GM19351 (cell line): ENCODE measurements at regions not wholly inside any gene's neighbourhood (a gene's known extent, or its start where the extent isn't known, plus 50 kb on each side); places are given as distances from the start of the nearest gene placed in this dataset.

Experiments used
- ATAC-seq: cut with Tn5 transposase; IDR thresholded peaks from one replicate; pipeline ENCODE4 v1.9.1; 2021; ENCODE audit warnings: mild to moderate bottlenecking, moderate library complexity; ENCODE audit not compliant: unreplicated experiment

DNA sequence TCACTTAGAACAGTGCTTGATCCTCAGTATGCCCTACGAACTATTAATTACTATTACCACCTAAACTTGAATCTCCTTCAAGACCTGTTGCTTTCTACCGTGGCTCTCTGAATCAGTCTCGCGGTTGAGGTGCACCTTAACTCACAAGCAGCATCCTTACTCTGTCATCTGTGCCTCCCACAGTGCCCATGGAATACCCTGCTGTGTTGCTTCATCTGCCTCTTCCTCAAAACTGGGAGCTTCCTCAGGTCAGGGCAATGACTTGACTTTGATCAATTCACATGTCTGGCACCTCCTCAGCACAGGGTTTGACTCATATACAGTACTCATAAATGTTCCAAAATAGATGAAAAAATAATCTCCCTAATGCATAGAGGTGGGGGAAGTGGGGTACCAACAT, 305.9 kb downstream of the NUAK1 start:
- ATAC-seq: no peak

DNA sequence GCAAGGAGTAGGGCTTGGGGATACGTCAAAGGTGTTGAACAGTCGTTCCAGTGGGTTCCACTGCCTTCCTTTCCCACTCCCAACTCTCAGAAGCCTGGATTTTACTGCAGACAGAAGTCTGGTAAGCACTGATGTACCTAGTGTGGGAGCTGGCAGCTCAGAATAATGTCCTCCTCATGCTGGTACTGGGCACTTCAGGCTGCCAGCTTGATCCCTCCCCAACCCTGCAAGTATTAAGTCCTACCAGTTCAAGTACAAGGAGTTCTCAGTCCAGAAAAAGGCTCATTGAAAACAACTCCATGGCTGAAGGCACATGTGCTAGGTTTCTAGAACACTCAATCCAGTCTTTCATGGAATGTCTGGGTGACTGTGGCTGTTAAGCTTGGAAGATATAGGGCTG, 304.3 kb downstream of the NUAK1 start:
- no peak for ATAC-seq

DNA sequence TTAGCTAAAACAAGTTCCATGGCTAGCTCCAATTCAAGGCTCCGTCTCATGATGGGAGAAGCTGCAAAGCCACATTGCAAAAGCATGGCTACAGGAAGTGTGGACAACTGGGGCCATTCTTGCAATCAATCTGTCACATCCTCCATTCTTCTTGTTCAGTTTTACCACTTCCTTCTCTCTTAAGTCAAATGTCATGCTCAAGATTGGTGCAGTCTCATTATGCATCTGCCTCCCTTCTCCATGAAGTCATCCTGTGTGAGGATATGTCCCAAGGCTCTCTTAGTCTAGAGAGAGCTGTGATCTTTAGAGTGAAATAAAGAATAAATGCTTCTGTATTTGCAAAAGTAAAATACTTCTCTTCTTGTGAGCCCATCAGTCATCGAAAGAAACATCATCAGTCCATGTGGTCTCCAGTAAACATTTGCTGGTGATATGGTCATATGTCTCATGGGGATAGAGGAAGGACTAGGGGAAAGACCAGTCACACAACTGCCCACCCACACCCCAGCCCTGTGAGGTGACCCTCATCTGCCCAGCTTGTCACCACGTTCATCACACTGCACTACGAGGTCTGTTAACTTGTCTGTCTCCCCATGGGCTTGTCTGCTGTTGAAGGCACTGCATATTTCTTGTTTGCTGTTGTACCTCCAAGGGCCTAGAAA, 303.0 kb downstream of the NUAK1 start:
- no peak for ATAC-seq

DNA sequence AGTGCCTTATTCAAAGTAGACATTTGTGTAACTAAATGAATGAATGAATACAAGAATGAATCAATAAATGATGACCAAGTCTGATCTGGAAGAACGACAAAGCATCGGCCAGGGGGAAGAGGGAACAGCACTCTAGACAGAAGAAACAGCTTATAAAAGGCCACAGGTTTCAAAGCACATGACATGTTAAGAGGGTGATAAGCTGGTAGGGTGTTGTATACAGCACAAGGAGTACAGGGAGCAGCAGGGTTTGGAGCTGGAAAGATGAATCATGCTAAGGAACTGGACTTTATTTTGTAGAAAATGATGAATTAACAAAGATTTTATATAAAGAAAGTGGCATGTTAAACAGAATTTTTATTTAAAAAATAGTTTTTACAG, 302.5 kb downstream of the NUAK1 start:
- ATAC-seq: no peak

DNA sequence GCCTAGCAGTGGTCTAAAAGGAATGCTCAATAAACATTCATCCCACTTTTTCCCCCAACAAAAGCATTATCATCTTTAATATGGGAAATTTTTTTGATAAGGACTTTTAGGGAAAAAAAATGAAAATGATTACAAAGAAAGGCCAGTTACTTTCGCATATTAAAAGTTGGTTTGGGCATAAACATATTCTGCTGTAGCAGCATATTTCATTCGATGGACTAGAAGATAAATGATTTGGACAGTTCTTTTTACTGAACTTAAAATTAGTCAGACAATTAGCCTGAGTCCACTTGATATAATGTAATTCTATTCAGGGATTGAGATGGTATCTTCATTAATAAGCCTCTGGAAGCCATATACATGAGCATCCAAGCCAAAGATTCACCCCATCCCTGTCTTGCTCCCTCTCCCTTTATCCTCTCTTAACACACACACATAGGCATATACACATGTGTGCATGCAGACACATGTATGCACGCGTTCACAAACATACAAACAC, 299.1 kb downstream of the NUAK1 start:
- ATAC-seq: no peak

DNA sequence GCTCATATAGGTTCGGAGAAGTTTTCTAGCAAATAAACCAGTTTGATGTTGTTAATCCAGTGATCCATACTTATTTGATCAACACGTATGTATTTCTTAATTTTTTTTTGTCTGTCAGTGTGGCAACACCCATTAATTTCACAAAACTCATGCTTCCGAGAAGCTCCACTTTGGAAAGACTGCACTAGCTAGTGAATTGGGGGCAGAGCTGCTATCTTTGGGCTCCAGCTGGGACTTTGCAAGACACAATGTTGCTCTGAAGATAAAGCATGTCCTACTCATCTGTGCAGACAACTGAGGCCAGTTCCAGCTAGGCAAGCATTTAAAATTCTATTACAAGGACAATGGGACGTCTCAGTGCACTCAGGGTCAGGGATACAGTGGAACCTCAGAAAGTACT, 298.4 kb downstream of the NUAK1 start:
- no peak for ATAC-seq

DNA sequence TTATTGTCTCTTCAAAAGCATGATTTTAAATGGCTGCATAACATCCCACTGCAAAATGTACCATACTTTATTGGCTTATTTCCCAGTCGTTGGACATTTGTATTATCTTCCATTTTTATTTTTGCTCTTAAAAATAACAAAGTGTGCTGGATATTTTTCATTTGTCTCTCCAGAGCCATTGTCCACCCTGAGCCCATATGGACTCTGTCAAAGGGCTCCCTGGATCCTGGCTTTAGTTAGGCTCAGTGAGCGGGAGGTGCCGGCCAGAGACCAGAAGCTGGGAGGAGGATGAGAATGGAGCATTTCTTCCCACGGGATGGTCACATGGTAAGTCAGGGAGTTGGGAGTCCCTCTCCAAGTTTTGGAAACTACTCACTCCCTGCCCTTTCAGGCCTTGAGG, 296.9 kb downstream of the NUAK1 start:
- ATAC-seq: no peak

DNA sequence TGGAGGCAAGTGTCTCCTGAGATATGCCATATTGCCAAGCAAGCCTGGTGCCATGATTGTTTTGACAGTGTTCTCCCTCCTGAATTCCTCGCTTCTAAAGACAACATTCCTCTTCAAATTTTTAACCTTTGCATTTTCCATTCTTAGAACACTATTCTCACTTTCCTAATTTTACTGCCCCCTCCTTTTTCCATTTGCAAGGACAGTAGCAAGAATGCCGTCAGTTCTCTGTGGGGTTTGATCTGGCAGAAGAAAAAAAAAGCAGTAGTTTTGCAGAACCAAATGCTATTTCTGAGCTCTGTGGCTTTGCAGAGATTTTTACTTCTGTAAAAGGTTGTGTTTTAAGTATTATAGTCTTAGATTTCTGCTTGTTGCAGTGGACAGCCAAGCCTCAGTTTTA, 295.2 kb downstream of the NUAK1 start:
- no peak for ATAC-seq

DNA sequence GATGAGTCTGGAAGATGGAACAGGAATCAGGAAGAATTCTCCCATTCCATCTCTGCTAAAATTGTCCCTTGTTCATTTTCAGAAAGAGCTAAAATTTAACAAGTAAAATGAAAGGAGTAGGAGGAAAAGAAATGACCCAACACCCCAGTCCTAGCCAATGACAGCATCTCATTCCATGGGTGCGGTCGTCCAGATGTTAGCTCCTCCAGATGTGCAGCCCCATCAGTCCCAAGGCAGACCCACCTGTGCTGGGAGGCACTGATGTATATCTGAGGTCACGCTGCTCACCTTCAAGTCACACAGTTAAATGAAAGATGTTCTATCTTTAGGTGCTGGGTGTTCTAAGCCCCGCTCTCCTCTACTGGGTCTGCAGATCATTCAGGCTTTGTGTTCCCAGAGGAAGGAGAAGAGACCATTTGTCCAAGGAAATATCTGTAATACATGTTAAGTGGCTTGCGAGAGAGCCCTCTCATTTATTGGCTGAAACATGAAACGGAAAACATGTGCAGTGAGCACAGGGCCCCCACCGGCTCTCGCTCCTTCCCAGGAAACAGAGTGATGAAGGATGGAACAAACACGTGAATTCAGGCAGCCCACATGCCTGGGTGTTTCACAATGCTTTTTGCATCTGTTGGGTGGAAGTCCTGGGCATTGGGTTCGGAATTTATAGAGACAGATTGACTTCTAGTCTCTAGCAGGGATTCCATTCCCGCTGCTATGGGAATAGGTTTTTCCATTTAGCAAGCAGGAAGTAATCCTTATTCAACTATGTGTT, 294.6 kb downstream of the NUAK1 start:
- no peak for ATAC-seq

DNA sequence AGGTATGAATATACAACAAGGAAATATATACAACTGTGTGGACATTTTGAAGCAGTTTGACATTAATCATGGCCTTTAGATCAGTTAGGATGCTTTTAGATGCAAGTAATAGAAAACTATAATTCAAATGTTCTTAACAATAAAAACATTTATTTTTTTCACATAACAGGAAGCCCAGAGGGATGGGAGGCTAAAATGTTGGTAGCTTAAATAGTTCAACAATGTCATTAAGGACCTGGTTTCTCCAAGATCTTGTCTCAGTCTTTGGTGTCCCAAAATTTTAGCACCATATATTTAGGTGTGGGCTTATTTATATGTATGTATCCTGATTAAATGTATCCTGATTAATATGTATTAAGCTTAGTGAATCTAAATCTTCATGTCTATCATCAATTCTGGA, 292.4 kb downstream of the NUAK1 start:
- no peak for ATAC-seq

DNA sequence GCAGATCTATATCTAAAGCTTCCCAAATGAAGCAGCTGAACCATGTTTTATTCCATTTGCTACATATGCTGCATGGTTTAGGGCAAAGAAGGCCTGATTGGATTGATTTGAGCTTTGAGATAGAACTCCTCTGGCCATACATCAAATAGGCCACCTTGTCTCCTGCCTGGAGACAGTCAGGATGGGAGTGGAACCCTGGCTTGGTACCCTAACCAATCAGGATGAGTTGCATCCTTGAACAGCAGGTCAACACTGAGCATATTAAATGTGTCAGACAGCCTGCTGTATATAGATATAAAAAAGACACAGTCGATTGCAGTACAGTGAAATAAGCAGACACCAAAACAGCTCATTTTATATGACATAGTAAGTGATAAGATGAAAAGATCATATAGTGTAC, 291.7 kb downstream of the NUAK1 start:
- no peak for ATAC-seq

DNA sequence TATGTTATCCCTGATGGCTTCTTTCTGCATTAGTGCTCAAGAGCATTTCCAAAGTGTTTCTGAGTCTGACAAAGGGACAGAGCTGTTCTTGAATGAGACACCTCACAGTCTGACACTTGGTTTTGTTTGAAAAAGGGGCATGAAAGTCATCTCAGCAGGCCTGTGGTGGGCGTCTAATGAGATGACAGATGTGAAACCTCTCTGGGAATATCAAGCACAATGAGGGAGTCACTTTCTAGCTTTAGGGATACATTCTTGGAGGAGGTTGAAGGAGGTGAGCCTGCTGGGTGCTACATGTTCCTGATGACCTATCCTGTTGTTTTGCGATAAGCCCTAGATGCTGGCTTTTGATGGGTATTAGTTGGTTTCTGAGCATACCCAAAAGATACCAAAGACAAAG, 290.5 kb downstream of the NUAK1 start:
- no peak for ATAC-seq

DNA sequence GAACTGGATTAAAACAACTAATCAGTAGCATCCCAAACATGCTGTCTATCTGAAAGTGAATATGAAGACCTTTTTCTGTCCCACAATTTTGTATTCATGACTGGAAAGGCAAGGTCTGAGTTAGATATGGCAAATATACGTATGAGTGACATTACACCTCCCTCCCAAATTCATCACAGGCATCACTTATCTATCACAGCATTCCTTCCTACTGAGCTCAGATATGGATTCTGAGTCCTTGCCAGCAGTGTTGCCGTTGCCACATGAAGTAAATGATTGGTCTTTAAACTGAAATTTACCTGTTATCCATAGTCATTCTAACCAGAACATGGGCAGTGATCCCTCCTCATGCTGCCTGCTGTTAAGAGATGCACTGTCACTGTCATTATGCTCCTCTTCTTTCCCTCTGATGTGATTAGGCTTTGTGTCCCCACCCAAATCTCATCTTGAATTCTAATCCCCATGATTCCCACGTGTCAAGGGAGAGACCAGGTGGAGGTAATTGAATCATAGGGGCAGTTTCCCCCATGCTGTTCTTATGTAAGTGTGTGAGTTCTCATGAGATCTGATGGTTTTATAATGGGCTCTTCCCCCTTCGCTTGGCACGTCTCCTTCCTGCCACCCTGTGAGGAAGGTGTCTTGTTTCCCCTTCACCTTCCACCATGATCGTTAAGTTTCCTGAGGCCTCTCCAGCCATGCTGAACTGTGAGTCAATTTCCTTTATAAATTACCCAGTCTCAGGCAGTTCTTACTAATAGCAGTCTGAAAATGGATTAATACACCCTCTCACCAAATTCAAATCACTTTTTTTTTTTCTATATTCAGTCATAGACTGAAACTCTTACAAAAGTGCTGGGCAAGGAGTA, 288.4 kb downstream of the NUAK1 start:
- no peak for ATAC-seq

DNA sequence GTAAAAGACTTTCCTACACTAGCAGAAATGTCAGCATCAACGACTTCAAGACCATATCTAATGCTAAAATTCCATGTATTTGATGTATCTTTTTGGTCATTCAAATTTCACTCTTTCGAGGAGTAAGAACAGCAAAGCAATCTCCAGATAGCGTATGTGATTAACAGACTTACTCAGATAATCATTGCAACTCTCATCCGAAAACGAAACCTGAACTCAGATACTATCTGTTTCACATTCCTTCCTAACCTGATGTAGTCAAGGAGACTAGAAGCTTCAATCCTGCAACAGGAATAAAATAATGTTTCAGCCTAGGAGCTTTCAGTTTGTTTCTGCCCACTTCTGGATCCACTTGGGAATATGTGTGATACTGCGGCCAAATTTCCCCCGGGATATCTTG, 286.3 kb downstream of the NUAK1 start:
- ATAC-seq: no peak

DNA sequence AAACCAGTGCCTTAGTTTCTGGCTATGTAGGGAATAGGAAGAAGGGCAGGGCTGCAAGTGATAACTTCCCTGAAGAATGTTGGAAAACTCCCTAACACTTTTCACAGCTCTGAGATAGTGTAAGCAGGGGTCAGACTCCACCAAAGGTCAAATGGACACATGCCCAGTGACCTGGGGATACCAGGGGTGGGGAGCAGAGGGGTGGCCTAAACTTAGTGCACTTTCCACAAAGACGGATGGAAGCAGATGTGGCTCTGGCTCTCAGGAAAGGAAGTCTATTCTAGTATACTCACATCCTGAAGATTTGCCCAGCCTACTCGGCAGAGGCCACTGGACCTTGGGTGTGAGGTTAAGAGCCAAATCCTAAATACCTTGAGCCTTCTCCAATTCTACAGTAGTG, 285.8 kb downstream of the NUAK1 start:
- no peak for ATAC-seq

DNA sequence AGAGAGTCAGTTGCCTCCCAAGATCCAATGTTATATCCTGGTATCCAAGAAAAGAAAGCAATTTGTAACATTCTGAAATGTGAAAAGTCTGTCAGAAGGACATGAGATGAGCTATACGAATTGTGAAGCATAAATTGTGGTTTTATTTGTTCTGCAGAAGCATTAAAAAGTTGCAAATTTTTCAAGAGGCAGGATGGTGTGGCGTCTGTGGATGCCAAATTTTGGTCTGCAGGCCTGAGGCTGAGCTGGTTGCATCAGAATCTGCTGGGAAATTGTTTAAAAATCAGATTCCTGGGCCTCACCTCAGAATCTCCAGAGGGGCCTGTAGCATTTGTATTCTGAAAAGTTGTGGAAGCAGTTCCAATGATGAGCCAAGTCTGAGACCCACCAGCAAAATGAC, 284.7 kb downstream of the NUAK1 start:
- no peak for ATAC-seq

DNA sequence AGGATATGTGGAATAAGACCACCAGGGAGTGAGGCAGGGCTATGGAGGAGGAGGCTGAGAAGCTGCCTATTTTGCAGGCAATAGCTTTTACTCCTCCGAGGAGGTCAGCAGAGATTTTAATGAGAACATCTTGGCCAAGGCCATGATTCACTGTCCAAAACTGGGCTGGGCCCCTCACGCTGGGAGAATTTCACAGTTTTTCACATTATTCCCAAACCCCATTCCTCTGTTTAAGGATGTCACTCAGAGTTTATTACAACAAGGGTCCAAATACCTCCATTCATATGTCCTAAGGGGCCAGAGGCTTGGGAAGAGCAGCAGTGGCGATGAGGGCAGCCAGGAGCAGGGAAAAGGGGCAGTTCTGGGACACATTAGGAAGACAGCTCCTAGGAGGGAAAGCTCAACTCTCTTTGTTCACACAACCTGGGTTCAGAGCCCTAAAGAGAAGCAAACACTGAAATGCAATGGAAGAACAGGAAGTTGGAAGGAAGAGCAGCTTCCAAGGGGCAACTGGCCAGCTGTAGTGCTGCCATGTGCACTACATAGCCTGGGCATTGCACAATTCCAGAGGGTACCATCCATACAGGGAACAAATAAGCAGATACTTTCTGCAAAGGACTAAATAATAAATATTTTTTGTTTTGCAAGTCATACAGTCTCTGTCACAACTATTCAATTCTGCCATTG, 283.2 kb downstream of the NUAK1 start:
- no peak for ATAC-seq

DNA sequence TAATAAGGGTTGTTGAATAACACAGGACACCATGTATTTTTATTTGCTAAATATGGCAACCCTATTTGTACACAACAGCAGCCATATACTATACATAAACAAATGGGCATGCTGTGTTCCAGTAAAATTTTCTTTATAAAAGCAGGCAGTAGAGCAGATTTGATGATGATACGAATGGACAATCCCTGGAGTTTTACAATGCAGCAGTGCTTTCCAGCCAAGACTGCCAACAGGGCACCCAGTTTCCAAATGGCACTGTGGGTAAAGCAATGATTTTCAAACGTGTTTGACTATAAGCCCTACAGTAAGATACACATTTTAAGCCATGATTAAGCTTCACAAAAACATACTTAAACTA, 282.7 kb downstream of the NUAK1 start:
- ATAC-seq: no peak

DNA sequence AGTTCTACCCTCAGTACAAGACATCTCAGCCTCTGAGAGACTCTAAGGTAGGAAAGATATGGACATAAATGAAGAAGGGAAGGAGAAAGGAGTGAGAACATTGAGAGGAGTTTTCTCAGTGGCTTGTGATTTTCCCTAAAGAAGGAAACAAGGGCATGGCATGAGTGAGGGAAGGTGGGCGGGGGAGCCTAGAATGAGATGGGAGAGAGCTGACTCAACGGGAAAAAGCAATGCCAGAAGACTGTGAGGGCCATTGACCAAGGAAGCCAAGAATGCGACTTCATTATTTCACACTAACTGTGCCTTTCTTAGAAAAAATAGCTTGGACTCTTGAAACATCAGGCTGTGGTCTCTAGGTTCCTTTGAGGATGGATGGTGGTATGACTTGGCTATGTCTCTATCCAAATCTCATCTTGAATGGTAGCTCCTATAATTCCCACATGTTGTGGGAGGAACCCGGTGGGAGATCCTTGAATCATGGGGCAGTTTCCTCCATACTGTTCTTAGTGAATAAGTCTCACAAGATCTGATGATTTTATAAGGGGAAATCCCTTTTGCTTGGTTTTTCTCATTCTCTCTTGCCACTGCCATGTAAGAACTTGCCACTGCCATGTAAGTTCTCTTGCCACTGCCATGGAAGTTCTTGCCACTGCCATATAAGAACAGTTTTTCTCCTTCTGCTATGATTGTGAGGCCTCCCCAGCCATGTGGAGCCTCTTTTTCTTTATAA, 279.6 kb downstream of the NUAK1 start:
- ATAC-seq: no peak

DNA sequence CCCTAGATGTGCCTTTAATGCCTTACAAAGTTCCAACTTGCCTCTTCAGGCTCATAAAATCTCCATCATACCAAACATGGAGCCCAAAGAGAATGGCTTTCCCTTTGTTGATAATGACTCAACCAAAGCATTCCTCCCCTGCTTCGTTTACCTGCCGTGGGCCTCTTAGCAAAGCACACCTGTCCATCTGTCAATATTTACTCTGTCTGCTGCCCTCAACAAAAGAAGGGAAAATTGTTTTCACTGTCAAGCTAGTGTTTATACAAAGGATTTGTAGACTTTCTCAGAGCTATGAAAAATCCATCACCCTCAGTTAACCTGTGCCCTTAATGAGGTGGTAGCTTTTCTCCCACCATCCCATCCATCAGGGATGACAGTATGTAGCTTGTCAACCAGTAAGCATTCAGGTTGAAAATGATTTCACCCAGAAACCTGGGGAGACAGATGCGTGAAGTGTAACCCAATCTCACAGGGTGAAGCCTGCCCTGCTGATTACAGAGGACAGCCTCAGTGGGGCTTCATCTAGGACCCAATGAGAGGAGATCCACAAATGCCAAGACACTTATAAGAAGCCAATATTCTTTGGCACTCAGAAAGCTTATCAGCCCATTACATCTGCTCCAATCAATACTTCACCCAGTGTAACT, 278.1 kb downstream of the NUAK1 start:
- ATAC-seq: no peak
